Thyroid gland (tissue), 4 donors: ENCODE measurements at regions not wholly inside any gene's neighbourhood (a gene's known extent, or its start where the extent isn't known, plus 50 kb on each side); places are given as distances from the start of the nearest gene placed in this dataset.

Experiments used
- DNase-seq, 2 donors: peaks; one replicate each; pipeline ENCODE4 v3.0.0-alpha.2; 2019
- H3K27ac ChIP-seq, 3 donors: fragments of 200-600 bp; sonication (generic); 1 replicate in 2 of 3; 2 replicates in 1 of 3; pipeline ENCODE4 v1.5.1; 2016 to 2019; ENCODE audit warnings: mild to moderate bottlenecking in 1 of 3, moderate library complexity in 1 of 3
- H3K27me3 ChIP-seq: fragments of 200-600 bp; sonication (generic); one replicate; pipeline ENCODE4 v1.5.1; 2019
- H3K36me3 ChIP-seq, 2 donors: fragments of 200-600 bp; sonication (generic); one replicate each; pipeline ENCODE4 v1.5.1; 2016 to 2019
- H3K4me1 ChIP-seq, 2 donors: fragments of 200-600 bp; sonication (generic); one replicate each; pipeline ENCODE4 v1.5.1; 2017 to 2019
- H3K4me3 ChIP-seq, 3 donors: fragments of 200-600 bp; sonication (generic); replicated peaks in 1 of 3; 1 replicate in 2 of 3; 2 replicates in 1 of 3; pipeline ENCODE4 v1.5.1; 2016; ENCODE audit warnings: mild to moderate bottlenecking in 1 of 3
- H3K9me3 ChIP-seq: fragments of 200-600 bp; sonication (generic); one replicate; pipeline ENCODE4 v1.5.1; 2017
- CTCF ChIP-seq, 6 experiments: fragments of 200-600 bp in 3 of 6; fragments of 450-650 bp in 3 of 6; sonication (generic) in 3 of 6; IDR thresholded peaks; one replicate each; pipeline ENCODE4 v1.5.1; 2016 to 2019; ENCODE audit warnings: antibody characterized with exemption in 6 of 6, mild to moderate bottlenecking in 2 of 6, inconsistent platforms in 1 of 6, moderate library complexity in 1 of 6
- POLR2A ChIP-seq, 2 donors: fragments of 450-650 bp; IDR thresholded peaks; one replicate each; pipeline ENCODE4 v1.6.1; 2017; ENCODE audit warnings: antibody characterized with exemption in 2 of 2, mild to moderate bottlenecking in 2 of 2, moderate library complexity in 1 of 2
- WGBS, 2 donors: methylation state at CpG; one replicate each; pipeline ENCODE4 v1.1.5; 2017; 5-methylcytosine and 5-hydroxymethylcytosine counted together
- intact Hi-C: fragments of 100-400 bp; cut with DNase I; formaldehyde crosslinking; loops from one replicate; pipeline ENCODE4 v1.15.1; 2023

DNA sequence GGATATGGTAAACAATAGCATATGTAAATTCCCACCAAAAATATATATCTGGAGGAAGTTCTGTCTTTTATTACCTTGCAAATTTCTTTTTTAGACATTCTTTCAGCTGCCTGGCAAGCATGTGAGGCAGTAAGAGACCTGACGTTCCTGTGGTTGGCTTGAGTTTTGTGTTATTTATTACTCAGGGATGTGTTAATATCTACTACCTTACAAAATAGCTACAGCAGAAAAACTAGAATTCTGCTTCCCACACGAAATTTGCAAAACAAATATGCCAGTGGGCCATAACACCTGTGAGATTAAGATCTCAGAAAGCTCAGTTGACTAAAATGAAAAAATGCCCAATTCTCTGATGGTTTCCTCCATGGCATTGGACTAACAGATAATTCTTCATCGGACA is 274.2 kb downstream of the TMEM167A start:
- H3K27me3 ChIP-seq: no peaks in the 10 kb centered on the region
- intact Hi-C loops: no loop called here
- no peaks in the 10 kb centered on the region for H3K9me3 ChIP-seq
- no peak for DNase-seq
- no peaks in the 10 kb centered on the region for H3K36me3 ChIP-seq
- no peaks in the 10 kb centered on the region for H3K4me1 ChIP-seq
- H3K27ac ChIP-seq: no peak overlapping the region
- no peak overlapping the region for H3K4me3 ChIP-seq
- WGBS, 2 donors: 76 to 80% methylated on average over 3 of the region's 3 CpGs
- TF ChIP-seq CTCF (IDR thresholded peaks at IDR 0.05) (no peak), POLR2A (IDR thresholded peaks at IDR 0.05) (no peak)

GRCh38 chr5:82800826-82801225 is 276.4 kb downstream of the TMEM167A start:
- TF ChIP-seq POLR2A (IDR thresholded peaks at IDR 0.05) (no peak), CTCF (IDR thresholded peaks at IDR 0.05) (no peak)
- Histone ChIP-seq H3K36me3 (no peaks in the 10 kb centered on the region), H3K27me3 (no peaks in the 10 kb centered on the region), H3K27ac (no peak overlapping the region), H3K9me3 (no peaks in the 10 kb centered on the region), H3K4me1 (no peaks in the 10 kb centered on the region), H3K4me3 (no peak overlapping the region)
- 89 to 94% methylated on average over 1 of the region's 1 CpG for WGBS, 2 donors
- no peak for DNase-seq
- intact Hi-C loops: no loop called here

DNA sequence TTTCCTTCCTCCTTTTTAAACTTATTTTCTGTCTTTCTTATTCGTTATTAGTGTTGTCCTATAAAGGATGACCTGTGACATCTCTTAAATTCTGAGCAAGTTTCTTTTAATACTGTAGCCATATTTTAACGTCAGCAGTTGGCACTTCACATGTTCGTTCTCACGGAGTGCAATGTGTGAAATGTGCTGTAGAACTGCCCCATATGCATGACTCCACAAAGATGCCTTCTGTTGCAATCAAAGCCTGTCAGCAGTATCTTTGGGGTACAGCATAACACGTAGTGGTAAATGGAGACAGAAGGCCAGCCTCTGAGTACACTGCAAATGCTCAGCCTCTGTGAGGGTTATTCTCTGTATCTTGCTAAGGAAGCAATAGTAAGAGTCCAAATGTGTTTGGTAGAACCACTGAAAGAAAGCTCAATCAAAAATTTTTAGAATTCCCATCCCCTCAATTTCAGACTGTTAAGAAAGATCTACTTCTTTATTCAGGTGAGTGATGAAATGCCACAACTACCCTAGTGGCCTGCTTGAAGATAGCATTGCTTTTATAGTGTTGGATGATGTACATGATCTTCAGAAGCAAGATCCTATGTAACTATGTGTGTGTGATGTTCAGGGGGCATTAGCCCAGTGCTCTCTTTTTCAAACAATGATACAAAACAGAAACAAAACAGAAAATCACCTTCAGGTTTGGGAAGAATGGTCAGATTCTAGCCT is 277.7 kb downstream of the TMEM167A start:
- no peak overlapping the region for H3K4me3 ChIP-seq
- no peak overlapping the region for H3K27ac ChIP-seq
- H3K4me1 ChIP-seq: no peaks in the 10 kb centered on the region
- no peak for DNase-seq
- intact Hi-C loops: loop anchor here (10.0 kb wide), 1 partner anchor 155 kb away; no protein-coding TSS in a partner anchor
- TF ChIP-seq CTCF (IDR thresholded peaks at IDR 0.05): no peak
- TF ChIP-seq POLR2A (IDR thresholded peaks at IDR 0.05): no peak
- no peaks in the 10 kb centered on the region for H3K36me3 ChIP-seq
- H3K27me3 ChIP-seq: no peaks in the 10 kb centered on the region
- WGBS, 2 donors: 85 to 86% methylated on average over 5 of the region's 5 CpGs
- no peaks in the 10 kb centered on the region for H3K9me3 ChIP-seq

DNA sequence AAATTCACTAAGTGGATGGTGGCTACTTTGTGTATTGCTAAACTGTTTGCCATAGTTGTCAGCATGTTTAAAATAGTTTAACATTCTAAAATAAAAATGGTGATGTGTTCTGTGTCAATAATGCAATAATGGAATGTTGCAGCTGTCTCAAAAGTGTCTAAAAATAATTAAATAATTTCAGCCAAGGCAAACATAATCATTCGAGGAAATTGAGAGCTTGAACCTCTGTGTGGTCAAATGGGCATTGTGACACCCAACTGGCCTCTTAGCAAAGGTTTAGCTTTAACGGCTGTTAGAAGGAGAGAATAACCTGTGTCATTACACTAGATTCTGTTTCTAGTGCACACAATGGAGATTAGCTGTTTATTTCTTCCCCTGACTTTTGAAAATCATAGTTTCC is 278.5 kb downstream of the TMEM167A start:
- no peak for DNase-seq
- no peak overlapping the region for H3K27ac ChIP-seq
- no peaks in the 10 kb centered on the region for H3K4me1 ChIP-seq
- TF ChIP-seq POLR2A (IDR thresholded peaks at IDR 0.05) (no peak), CTCF (IDR thresholded peaks at IDR 0.05) (no peak)
- no peaks in the 10 kb centered on the region for H3K9me3 ChIP-seq
- H3K27me3 ChIP-seq: no peaks in the 10 kb centered on the region
- no peak overlapping the region for H3K4me3 ChIP-seq
- no peaks in the 10 kb centered on the region for H3K36me3 ChIP-seq
- intact Hi-C loops: loop anchor here (10.0 kb wide), 1 partner anchor 154 kb away; no protein-coding TSS in a partner anchor
- WGBS, 2 donors: 61 to 70% methylated on average over 2 of the region's 2 CpGs

GRCh38 chr5:82796643-82797416 is 280.4 kb downstream of the TMEM167A start:
- no peak for TF ChIP-seq CTCF (IDR thresholded peaks at IDR 0.05)
- TF ChIP-seq POLR2A (IDR thresholded peaks at IDR 0.05): no peak
- DNase-seq: no peak
- Histone ChIP-seq H3K4me3 (no peak overlapping the region), H3K9me3 (no peaks in the 10 kb centered on the region), H3K27ac (no peak overlapping the region), H3K4me1 (no peaks in the 10 kb centered on the region), H3K36me3 (no peaks in the 10 kb centered on the region), H3K27me3 (no peaks in the 10 kb centered on the region)
- intact Hi-C loops: loop anchor here (10.0 kb wide), 1 partner anchor 152 kb away; no protein-coding TSS in a partner anchor
- 50 to 51% methylated on average over 5 of the region's 5 CpGs for WGBS, 2 donors
